ENCODE measurements at regions not wholly inside any gene's neighbourhood (a gene's known extent, or its start where the extent isn't known, plus 50 kb on each side); places are given as distances from the start of the nearest gene placed in this dataset.

DNA sequence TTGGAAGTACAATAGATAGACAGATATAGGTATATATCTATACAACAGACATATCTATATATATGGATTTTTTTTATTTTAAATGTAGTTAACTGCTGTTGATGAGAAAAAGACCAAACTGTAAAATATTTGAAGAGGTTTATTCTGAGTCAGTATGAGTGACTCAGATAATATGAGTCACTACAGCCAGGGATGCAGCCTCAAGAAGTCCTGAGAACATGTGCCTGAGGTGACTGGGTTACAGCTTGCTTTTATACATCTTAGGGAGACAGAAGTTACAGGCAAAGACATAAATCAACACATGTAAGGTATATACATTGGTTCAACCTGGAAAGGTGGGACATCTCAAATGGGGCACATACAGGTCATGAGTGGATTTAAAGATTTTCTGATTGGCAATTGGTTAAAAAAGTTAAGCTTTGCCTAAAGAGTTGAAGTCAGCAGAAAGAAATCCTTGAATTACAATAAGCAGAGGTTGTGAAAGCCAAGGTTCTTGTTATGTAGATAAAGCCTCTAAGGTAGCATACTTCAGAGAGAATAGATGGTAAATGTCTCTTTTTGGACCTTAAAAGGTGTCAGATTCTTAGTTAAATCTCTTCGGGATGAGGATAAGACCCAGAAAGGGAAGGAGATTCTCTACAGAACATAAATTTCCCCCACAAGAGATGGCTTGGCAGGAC, 149.9 kb downstream of the RBM43 start:
- TF ChIP-seq, protein P1, sequence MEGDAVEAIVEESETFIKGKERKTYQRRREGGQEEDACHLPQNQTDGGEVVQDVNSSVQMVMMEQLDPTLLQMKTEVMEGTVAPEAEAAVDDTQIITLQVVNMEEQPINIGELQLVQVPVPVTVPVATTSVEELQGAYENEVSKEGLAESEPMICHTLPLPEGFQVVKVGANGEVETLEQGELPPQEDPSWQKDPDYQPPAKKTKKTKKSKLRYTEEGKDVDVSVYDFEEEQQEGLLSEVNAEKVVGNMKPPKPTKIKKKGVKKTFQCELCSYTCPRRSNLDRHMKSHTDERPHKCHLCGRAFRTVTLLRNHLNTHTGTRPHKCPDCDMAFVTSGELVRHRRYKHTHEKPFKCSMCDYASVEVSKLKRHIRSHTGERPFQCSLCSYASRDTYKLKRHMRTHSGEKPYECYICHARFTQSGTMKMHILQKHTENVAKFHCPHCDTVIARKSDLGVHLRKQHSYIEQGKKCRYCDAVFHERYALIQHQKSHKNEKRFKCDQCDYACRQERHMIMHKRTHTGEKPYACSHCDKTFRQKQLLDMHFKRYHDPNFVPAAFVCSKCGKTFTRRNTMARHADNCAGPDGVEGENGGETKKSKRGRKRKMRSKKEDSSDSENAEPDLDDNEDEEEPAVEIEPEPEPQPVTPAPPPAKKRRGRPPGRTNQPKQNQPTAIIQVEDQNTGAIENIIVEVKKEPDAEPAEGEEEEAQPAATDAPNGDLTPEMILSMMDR (IDR thresholded peaks at IDR 0.05; ENCODE audit: low read length) = no peak
- no peak for TF ChIP-seq EZH2 (optimal IDR thresholded peaks at IDR 0.05; ENCODE audit: low read depth, low read length)
